Left hindlimb (tissue), 1 donor: ENCODE measurements at regions not wholly inside any gene's neighbourhood (a gene's known extent, or its start where the extent isn't known, plus 50 kb on each side); places are given as distances from the start of the nearest gene placed in this dataset.

Experiments used
- DNase-seq: peaks from one replicate; pipeline ENCODE4 v3.0.0-alpha.2; 2018

GRCh38 chr1:198906739-198907422 is 268.0 kb downstream of the PTPRC start:
- no peak for DNase-seq

DNA sequence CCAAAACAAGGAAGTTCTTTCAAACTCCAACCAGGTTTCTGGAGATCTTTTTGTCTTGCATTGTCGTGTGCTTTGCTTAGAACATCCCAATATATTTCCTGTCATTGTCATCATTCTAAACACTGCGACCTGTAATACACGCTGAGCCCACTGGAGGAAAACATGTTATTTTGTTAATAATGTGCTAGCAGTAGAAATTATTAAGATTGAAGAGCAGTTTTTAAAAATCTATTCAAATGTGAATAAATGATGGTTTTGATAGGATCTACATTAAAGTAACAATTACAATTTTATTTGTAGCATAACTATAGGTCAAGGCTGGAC is 268.5 kb downstream of the PTPRC start:
- DNase-seq = no peak

- DNase-seq = no peak
Observed at GRCh38 chr1:198908995-198909394, 270.2 kb downstream of the PTPRC start.

GRCh38 chr1:198909973-198910372 is 271.1 kb downstream of the PTPRC start:
- DNase-seq = no peak

GRCh38 chr1:198910816-198911215 is 272.0 kb downstream of the PTPRC start:
- no peak for DNase-seq

GRCh38 chr1:198912046-198912445 is 273.2 kb downstream of the PTPRC start:
- no peak for DNase-seq

GRCh38 chr1:198913667-198914066 is 274.8 kb downstream of the PTPRC start:
- no peak for DNase-seq

DNA sequence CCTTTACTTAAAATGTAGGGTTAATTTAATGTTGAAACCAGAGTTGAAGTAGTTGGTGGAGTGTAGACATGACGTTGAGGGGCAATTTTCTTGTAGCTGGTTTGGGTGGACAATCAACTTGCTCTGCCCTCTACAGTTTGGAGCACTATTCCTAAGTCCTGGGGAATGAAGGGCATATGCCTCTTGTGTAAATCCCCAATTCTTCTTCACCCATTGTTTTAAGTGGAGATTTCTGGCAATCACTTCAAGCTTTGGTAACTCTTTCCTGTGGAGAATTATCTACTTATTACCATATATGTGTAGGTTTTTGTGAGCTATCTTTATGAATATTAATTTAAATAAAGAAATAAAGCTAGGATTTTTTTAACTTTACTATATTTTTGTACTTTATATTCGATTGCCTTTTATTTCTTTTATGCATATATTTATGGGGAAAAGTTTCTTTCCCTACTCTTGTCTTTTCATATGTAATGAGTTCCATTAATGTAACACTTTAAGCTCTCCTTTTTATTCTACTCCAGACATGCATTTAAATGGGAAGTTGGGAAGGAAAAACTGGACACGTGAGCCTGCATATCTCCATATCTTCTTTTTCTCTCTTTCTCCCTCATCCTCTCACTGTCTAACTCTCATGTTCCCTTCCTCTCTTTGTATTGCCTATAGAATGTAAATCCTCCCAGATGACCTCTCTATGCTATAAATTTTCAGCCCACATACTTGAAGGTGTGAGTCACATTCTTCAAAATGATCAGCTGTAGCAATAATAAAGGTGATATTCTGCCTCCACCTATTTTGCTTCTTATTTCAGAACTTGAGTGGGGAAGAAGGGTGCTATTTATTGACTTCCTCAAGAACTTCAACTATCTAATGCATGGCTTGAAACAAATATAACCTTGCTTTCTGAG is 276.7 kb downstream of the PTPRC start:
- DNase-seq = no peak

DNA sequence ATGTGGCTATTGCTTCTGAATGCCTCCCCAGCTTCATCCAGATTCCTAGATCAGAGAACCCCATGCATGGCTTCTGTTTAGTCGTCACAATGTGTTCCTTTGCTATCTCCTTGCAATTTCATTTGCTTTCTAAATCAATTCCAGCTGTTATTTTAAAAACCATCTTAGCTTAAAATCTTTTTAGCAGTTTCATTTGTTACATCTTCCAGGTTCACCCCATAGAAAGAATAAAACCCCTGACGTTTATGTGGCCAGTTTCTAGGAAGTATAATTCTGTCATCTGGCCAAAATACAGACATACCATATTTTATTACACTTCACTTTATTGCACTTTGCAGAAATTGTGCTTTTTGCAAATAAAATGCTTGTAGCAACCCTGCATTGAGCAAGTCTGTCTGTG is 278.4 kb downstream of the PTPRC start:
- DNase-seq = no peak

- DNase-seq = no peak
Observed at GRCh38 chr1:198918920-198919319, 280.1 kb downstream of the PTPRC start.

GRCh38 chr1:198919667-198920398 is 281.0 kb downstream of the PTPRC start:
- no peak for DNase-seq

- no peak for DNase-seq
Observed at GRCh38 chr1:198922638-198923430, 284.0 kb downstream of the PTPRC start.

GRCh38 chr1:198923993-198924392 is 285.2 kb downstream of the PTPRC start:
- DNase-seq = no peak

DNA sequence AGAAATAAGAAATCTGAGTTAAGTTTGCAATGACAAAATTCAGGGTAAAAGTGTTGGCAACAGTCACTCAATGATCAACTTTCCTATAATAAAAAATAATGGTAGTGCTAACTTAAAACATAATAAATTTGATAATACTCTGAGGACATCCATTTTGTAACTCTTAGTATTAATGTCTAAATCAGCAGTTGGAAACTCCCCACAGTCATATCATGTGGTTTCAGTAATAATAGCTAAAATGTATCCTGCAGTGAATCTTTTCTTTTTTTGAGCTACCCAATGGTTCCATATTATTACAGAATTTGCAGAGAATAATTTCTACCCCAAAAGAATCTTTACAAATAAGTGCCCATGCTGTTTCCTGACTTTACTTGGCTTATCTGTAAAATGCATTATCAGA is 286.7 kb downstream of the PTPRC start:
- no peak for DNase-seq

DNA sequence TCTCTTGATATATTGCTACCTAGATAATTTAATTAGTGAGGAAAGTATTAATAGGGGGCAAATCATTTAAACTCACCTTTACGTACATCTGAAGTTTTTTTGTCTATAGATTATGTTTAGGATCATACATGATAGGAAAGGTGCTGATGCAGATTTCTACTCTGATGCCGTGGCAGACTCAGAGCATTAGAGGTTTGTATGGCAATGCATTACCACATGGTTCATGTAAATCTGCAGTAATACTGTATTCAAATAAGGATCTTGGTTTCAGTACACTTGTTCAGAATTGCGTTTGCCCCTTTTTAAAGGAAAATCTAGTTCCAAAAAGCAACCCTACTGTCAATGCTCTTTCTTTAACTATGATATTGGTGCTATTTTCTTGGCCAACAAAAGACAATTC is 288.3 kb downstream of the PTPRC start:
- DNase-seq = no peak

DNA sequence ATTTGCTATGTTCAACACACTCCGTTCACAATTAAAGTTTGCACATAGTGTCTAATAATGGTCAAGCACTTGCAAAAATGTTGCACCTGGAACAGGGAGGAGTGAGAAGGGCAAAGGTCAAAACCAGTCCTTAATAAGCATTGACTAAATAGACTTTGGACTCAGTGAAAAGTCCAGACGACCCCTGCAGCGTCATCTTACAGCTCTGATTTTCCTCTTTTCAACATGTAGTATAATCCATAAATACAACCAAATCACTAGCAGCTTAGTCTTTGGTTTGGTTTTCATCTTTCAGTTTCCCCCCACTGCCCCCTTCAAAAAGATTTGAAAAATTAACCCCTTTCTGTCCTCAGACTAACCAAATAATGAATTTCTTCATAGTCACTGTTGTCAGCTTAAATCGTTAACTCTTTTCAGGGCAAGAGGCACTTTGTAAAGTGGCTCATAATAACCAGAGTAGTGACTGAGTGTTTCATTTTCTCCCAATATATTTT is 290.3 kb downstream of the PTPRC start:
- no peak for DNase-seq

DNA sequence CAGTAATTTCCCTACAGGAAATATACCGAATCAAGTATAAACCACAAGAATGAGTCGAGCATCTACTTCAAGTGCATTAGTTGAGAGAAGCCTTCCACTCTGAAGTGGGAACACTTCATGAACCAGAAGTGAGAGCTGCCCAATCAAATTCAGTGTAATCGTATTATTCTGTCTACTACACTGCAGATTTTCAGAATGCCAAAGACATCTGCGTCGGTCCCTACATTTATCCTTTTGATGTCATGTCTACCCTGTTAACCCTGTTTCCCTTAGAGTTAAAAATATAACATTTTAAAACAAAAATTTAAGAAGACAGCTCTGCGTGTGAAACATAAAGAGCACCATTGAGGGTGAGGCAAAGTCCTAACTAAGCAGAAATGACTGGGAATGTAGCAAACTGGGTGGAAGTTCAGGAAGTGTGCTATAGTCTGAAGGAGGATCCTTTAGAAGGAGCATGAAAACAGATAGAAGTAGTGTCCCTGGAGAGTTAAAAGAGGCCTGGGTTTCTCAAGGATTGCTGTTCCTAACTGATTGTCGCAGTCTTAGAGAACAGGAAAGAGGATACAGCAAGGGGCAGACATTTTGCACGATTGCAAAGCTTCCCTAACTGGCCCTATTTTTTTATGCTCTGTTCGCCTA is 291.2 kb downstream of the PTPRC start:
- DNase-seq = no peak

- DNase-seq = no peak
Observed at GRCh38 chr1:198932351-198932991, 293.6 kb downstream of the PTPRC start.

DNA sequence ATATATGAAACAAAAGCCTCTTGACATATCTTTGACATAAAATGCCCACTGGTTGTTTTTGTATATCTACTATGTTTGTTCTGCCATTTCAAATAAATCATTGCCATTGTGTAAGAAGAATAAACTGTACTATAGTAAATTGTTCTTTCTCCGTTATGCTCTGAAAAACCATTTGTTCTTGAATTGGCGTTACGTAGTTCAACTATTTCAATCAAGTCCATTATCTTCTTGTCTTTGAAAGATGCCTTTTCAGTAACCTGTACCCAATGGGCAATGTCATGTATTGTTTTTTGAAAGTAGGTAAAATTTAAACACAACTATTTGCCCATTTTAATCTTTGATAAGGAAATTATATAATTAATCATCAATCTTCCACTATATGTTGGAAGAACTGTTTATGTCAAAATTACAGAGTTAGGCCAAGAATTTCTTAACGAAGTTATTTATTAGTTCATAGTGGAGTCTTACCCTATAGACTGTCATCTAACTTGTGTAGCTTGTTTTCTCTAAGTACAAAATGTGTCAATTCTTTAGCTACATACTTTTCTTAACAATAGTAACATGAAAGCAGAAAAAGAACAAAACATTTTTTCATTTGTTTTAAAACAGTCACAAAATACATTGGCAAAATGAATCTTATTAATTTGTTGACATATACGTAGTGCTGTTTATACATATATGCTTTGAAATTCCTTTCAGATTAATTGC is 294.8 kb downstream of the PTPRC start:
- DNase-seq = no peak

DNA sequence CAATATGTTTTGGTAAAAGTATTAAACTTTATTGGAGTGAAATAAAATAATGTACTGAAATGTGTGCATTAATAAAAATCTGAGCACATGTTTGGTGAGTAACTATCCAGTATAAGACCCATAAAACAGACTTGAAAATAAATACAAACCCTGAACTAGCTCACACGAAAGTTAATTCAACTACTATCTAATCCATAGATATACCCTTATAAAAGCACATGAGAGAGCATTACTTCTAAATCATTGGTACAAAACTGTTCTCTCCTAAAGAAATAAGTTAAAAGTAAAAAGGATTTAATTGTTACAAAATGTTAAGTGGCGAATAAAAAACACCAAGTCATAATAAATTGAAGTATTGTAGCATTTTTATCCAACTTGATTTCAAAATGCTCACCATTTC is 295.6 kb downstream of the PTPRC start:
- DNase-seq = no peak

DNA sequence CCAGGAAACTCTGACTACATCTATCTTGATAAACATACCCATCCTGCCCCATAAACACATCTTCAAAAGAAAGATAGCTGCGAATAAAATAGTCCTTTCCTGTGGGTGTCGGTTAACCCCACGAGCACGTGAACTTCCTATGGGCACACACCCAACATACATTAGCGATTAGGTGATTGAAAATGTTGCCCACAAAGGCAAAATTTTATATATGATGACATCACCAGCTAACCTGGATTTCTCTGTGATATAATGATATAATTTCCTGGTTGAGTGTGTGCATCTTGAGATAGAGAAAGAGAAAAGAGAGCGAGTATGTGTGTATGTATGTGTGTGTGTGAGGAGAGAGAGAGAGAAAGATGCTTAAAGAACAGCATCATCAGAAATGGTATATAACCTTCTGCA is 296.1 kb downstream of the PTPRC start:
- no peak for DNase-seq
